Fibroblast of lung (primary cell): ENCODE measurements at regions not wholly inside any gene's neighbourhood (a gene's known extent, or its start where the extent isn't known, plus 50 kb on each side); places are given as distances from the start of the nearest gene placed in this dataset.

Experiments
- EZH2 ChIP-seq: IDR thresholded peaks from 2 replicates; pipeline ENCODE4 v1.5.1; 2012; ENCODE audit warnings: low read length, control low read depth, mild to moderate bottlenecking; ENCODE audit errors: missing control alignments
- TF ChIP-seq, protein P1 (sequence below), 2 donors: IDR thresholded peaks in 1 of 2; conservative IDR thresholded peaks in 1 of 2; 1 replicate in 1 of 2; 2 replicates in 1 of 2; pipeline ENCODE4 v1.5.1; 2011 to 2012; ENCODE audit warnings: low read length in 2 of 2, control low read depth in 1 of 2, inconsistent platforms in 1 of 2, low read depth in 1 of 2, mild to moderate bottlenecking in 1 of 2

DNA sequence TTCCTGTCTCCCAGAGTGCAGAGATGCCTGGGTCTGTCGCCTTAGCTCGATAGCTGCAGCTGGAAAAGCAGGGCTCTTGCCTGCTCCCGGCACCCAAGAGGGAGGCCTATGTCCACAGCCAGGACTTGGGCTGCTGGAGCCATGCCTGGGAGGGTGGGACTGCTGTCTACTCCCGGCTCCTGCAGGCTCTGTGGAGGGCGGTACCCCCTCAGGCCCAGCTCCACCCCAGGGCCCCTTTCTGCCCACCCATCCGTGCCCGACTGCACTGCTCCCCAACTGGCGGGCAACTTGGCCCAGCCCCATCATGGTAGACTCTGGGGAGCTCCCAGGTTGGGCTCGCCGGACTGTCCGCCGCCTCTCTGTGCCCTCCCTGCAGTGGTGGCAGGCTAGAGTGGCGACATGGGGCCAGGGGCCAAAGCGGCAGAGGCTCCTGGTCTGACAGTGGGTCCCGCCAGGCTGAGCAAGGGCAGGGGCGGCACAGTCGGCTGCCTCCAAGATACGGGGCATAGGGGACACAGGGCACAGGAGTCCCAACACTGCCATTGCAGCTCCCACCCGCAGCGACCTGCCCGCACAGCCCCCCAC, 901.0 kb downstream of the CCDC85A start:
- TF ChIP-seq, protein P1, sequence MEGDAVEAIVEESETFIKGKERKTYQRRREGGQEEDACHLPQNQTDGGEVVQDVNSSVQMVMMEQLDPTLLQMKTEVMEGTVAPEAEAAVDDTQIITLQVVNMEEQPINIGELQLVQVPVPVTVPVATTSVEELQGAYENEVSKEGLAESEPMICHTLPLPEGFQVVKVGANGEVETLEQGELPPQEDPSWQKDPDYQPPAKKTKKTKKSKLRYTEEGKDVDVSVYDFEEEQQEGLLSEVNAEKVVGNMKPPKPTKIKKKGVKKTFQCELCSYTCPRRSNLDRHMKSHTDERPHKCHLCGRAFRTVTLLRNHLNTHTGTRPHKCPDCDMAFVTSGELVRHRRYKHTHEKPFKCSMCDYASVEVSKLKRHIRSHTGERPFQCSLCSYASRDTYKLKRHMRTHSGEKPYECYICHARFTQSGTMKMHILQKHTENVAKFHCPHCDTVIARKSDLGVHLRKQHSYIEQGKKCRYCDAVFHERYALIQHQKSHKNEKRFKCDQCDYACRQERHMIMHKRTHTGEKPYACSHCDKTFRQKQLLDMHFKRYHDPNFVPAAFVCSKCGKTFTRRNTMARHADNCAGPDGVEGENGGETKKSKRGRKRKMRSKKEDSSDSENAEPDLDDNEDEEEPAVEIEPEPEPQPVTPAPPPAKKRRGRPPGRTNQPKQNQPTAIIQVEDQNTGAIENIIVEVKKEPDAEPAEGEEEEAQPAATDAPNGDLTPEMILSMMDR (conservative IDR thresholded peaks at IDR 0.05 in 1 of 2, IDR thresholded peaks at IDR 0.05 in 1 of 2; ENCODE audit: low read depth in 1 of 2, low read length in 2 of 2): no peak
- no peak for TF ChIP-seq EZH2
